Brain pericyte (primary cell): ENCODE measurements at regions not wholly inside any gene's neighbourhood (a gene's known extent, or its start where the extent isn't known, plus 50 kb on each side); places are given as distances from the start of the nearest gene placed in this dataset.
"Not testable (repeated sequence)": the region's sequence is repeated elsewhere in the genome, so short reads cannot be mapped to it uniquely, and the experiment has no call there.

Experiments
- DNase-seq: peaks from one replicate; pipeline ENCODE4 v3.0.0-alpha.2; 2012; ENCODE audit warnings: low read depth, low spot score

DNA sequence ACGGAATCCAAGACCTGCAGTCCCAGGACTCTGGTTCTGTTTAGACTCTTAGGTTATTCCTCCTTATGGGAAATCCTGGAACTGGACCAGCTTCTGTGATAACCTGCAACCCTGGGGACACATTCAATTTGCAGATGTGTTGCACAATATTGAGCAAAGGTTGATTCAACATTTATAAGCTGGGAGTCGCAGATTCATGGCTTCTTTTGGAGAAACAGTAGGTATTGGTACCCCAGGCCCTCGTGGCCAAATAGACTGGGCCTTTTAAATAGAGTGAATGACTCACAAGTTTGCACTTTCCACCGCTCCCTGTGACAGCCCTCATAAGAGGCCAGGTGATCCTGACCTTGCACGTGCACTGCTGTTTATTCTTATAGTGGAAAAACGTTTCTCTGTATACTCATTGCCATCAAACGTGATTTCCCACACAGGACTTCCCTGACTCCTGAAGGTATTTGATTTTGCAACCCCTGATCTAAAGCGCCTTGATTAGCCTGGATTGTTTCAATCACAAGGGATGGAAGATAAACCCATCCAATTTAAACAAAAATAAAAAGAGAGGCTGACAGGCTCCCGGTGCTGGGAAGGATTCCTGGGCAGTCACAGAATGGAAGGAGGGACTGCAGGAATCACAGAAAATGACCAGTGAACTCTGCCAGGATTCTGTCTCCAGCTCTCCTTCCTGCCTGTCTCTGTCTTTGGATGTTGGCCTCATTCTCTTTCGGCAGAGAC is 98.0 kb downstream of the VCPKMT start:
- DNase-seq, result no peak

GRCh38 chr14:50018933-50019210 is 97.5 kb downstream of the VCPKMT start:
- DNase-seq, result no peak

DNA sequence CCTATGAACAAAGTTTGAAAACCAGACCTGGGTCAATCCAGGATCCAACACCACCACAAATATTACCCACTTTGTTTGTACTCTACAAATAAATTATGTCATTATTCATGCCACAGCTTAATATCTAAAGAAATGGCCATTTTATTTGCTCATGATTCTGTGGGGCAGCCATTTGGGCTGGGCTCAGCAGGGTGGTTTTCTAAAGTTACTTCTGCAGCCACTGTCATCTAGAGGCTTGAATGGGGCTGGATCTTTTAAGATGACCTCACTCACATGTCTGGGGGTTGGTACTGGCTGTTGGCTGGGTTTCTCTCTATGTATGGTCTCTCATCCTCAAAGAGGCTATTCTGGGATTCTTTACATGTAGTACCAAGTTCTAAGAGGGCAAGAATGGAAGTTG is 96.2 kb downstream of the VCPKMT start:
- no peak for DNase-seq

GRCh38 chr14:50020799-50021198 is 95.6 kb downstream of the VCPKMT start:
- DNase-seq, result no peak

DNA sequence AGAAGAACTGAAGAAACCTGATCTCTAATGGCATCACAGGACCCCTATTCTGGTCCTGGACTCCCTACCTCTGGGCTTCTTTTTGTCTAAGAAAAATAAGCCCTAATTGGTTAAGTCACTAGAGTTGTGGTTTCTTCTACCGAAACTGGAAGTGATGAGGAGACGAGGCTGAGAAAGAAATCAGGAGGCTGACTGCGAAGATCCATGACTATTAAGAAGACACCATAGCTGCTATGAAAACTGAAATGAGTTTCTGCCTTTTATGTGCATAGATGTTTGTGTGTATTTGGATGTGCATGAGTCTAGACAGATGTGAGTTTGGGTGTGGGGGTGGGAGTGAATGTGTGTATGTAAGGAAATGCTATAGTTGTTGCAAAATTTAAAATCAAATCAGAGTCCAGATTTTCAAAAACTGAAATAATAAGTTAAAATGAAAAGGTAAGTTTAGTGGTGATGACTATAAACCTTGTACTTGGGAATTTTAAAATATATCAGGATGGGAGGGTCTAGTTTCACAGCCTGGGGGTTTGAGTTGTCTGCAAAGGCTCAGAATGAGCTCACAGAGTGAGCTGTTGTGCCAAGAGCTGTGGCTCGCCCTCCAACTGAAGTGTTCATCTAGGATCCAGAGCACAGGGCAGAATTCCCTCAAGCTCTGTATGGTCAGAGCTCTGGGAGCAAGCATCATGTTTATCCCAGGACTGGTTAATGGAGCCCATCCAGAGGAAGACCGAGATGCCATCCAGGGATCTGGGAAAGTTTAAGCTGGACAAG is 94.9 kb downstream of the VCPKMT start:
- no peak for DNase-seq

DNA sequence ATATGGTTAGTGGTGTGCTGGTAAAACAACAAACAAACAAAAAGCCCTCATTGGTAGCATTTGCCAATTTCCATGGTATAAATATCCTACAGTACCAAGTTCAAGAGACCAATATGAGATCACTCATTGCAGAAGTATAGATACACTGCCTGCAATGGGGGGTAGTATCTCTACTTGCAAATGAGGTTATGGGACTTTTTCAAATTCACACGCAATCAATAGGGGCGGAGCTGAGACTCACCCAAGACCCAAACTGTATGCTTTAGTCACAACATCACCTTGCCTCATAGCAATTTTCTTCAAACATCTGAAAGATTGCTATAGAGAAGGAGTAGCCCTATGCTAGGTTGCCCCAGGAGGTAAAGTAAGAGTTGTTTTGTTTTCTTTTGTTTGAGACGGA is 93.7 kb downstream of the VCPKMT start:
- no peak for DNase-seq

DNA sequence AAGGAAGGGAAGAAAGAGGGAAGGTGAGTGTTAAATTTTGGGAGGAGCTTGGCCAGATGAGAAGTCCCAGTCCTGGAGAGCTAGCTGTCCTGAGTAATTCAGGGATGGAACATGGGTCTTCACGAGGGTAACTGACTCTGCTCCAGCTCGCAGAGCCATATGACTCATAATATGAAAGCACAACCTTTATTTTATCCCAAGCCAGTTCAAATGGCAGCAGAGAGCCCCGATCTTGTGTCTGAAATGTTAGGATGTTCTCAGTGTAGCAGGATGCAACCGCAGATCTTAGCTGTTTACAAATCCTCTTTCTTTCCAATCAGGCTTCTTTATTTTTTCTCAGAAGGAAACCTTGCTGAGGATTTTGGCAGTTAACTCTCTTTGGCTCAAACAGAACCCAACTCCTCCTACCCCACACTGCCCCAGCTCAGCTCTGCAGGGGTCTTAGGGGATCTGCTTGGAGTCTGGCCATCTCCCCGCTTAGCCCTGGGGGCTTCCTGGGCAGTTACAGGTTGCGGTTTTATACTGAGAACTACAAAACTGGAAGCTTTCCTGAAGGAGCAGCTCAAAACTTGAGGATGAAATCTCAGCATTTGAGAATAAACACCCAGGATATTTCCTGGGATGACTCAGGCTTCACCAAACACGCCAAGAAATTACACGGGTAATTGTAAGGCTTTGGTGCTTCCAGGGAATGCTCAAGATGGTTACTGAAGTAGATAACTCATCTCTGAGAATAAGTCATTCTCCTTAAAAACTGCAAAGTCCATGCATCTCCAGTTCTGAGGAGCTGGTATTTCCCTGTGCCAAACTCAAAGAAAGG is 92.5 kb downstream of the VCPKMT start:
- DNase-seq, result no peak

DNA sequence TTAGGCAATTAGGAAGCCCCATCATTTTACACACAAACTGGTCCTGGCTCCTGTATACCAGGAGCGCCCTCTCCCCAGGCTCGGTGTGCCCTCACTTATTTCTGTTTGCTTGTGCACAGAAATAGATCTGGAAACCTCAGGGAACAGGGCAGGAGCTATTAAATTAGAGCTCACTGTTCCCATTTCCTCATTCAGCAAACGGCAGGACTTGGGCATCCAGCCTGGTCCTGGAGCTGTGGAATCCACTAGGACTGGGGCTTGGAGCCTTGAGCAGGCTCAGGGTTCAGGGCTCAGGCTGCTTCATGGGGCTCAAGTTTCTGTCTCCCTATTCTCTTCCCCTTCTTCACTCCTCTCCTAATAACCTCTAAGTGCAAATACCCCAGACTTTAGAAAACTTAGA is 91.3 kb downstream of the VCPKMT start:
- no peak for DNase-seq

GRCh38 chr14:50025776-50026175 is 90.6 kb downstream of the VCPKMT start:
- no peak for DNase-seq

GRCh38 chr14:50026396-50026795 is 90.0 kb downstream of the VCPKMT start:
- DNase-seq, result no peak

DNA sequence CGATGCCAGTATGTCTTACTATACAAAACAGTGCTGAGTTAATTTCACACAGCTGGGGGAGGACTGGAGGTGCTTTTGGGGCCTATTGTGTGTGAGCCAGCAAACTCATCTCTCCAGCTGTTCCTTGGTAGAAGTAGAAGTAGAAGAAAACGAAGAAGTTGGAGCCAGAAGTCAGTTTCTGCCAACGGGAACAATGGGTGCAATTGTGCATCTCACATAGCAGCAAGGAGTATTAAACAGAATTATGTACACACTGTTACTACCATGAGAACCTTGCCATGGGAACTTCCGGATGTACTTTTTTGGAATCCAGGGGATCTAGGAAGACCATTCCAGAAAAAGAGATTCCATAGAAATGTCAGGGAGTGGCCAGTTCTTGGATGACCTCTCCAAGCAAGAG is 88.6 kb downstream of the VCPKMT start:
- DNase-seq, result no peak

- no peak for DNase-seq
Observed at GRCh38 chr14:50028458-50028857, 87.9 kb downstream of the VCPKMT start.

GRCh38 chr14:50030036-50030435 is 86.3 kb downstream of the VCPKMT start:
- no peak for DNase-seq

DNA sequence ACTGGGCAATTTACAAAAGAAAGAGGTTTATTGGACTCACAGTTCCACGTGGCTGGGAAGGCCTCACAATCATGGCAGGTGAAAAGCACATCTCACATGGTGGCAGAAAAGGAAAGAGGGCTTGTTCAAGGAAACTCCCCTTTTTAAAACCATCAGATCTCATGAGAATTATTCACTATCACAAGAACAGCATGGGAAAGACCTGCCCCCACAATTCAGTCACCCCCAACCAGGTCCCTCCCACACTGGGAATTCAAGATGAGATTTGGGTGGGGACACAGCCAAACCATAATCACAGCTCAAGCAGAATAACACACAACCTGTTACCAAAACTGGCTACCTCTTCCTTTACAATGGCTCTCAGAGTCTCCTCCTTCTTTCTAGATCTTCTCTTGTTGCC is 85.5 kb downstream of the VCPKMT start:
- not testable (repeated sequence) for DNase-seq

GRCh38 chr14:50031602-50032313 is 84.6 kb downstream of the VCPKMT start:
- no peak for DNase-seq

DNA sequence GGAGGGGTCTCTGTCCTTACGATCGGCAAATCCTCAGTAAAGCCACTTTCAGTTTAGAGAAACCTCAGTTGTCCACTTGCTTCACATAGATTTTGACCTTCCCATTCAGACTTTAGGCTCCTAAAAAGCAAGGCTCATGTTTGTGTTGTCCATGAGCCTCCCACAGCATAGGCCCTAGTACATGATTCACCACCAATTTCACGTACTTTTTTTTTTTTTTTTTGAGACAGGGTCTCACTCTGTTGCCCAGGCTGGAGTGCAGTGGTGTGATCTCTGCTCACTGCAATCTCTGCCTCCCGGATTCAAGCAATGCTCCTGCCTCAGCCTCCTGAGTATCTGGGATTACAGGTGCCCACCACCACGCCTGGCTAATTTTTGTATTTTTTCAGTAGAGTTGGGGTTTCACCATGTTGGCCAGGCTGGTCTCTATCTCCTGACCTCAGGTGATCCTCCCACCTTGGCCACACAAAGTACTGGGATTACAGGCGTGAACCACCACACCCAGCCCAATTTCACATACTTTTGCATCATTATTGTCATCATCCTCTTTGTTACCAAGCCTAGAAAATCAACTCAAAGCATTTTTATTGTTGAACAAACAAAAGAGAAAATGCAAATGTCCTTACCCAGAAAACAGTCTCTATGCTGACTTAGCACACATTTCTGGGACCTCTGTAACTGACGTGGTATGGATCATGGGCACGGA is 83.8 kb downstream of the VCPKMT start:
- DNase-seq, result not testable (repeated sequence)

GRCh38 chr14:50035214-50035613 is 81.2 kb downstream of the VCPKMT start:
- DNase-seq, result no peak

GRCh38 chr14:50036211-50036610 is 80.2 kb downstream of the VCPKMT start:
- no peak for DNase-seq

DNA sequence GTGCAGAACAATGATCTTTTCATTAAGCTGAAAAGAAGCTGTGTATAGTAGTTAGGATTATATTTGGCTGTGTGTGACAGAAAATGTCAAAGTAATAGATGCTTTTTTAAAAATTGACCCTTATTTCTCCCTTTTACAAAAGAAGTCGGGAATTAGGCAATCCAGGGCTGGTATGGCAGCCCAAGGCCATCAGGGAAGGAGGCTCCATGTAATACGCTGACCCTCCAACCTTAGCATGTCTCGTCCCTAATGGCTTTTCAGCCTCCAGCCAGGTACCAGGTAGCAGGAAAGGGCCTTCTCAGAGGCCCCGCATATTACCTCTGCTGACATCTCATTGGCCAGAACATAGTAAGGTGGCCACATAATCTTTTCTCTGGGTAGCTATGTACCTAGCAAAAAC is 79.7 kb downstream of the VCPKMT start:
- no peak for DNase-seq

GRCh38 chr14:50037240-50037639 is 79.1 kb downstream of the VCPKMT start:
- DNase-seq, result no peak

- DNase-seq, result no peak
Observed at GRCh38 chr14:50037852-50038251, 78.5 kb downstream of the VCPKMT start.
